ENCODE measurements at regions not wholly inside any gene's neighbourhood (a gene's known extent, or its start where the extent isn't known, plus 50 kb on each side); places are given as distances from the start of the nearest gene placed in this dataset.

GRCh38 chr16:11446566-11447119, 101.4 kb downstream of the RMI2 start:
- DNase-seq (ENCODE audit: low read depth), result no peak

GRCh38 chr16:11447272-11447671, 102.0 kb downstream of the RMI2 start:
- DNase-seq (ENCODE audit: low read depth), result no peak

GRCh38 chr16:11447836-11448235, 102.6 kb downstream of the RMI2 start:
- DNase-seq (ENCODE audit: low read depth), result no peak

GRCh38 chr16:11448796-11449416, 103.6 kb downstream of the RMI2 start:
- no peak for DNase-seq (ENCODE audit: low read depth)

GRCh38 chr16:11449716-11450115, 104.5 kb downstream of the RMI2 start:
- no peak for DNase-seq (ENCODE audit: low read depth)

GRCh38 chr16:11450136-11450535, 104.9 kb downstream of the RMI2 start:
- DNase-seq (ENCODE audit: low read depth), result no peak

- no peak for DNase-seq (ENCODE audit: low read depth)
These were observed 107.0 kb downstream of the RMI2 start for GRCh38 chr16:11452298-11452697.

- no peak for DNase-seq (ENCODE audit: low read depth)
These were observed 107.6 kb downstream of the RMI2 start for GRCh38 chr16:11452746-11453389.

- no peak for DNase-seq (ENCODE audit: low read depth)
These were observed 111.5 kb downstream of the RMI2 start for GRCh38 chr16:11456741-11457140.

GRCh38 chr16:11459722-11460121, 114.5 kb downstream of the RMI2 start:
- DNase-seq (ENCODE audit: low read depth), result no peak

GRCh38 chr16:11460820-11461594, 115.7 kb downstream of the RMI2 start:
- no peak for DNase-seq (ENCODE audit: low read depth)

GRCh38 chr16:11461595-11461990, 116.3 kb downstream of the RMI2 start:
- no peak for DNase-seq (ENCODE audit: low read depth)

GRCh38 chr16:11462036-11462435, 116.8 kb downstream of the RMI2 start:
- no peak for DNase-seq (ENCODE audit: low read depth)

GRCh38 chr16:11462861-11463260, 117.6 kb downstream of the RMI2 start:
- DNase-seq (ENCODE audit: low read depth), result no peak

GRCh38 chr16:11464241-11464640, 119.0 kb downstream of the RMI2 start:
- DNase-seq (ENCODE audit: low read depth), result no peak

GRCh38 chr16:11465675-11466074, 120.4 kb downstream of the RMI2 start:
- no peak for DNase-seq (ENCODE audit: low read depth)

- DNase-seq (ENCODE audit: low read depth), result no peak
These were observed 115.9 kb downstream of the LITAF start for GRCh38 chr16:11470676-11471415.

- no peak for DNase-seq (ENCODE audit: low read depth)
These were observed 115.2 kb downstream of the LITAF start for GRCh38 chr16:11471548-11471947.

GRCh38 chr16:11472410-11472809, 114.3 kb downstream of the LITAF start:
- DNase-seq (ENCODE audit: low read depth), result no peak

GRCh38 chr16:11472851-11473250, 113.9 kb downstream of the LITAF start:
- DNase-seq (ENCODE audit: low read depth), result no peak

GRCh38 chr16:11473728-11474127, 113.0 kb downstream of the LITAF start:
- no peak for DNase-seq (ENCODE audit: low read depth)

GRCh38 chr16:11474617-11475291, 112.0 kb downstream of the LITAF start:
- no peak for DNase-seq (ENCODE audit: low read depth)

All from activated T-cell treated with anti-CD3 and anti-CD28 coated beads for 24 hours (primary cell).